Choroid plexus epithelial cell (primary cell): ENCODE measurements at regions not wholly inside any gene's neighbourhood (a gene's known extent, or its start where the extent isn't known, plus 50 kb on each side); places are given as distances from the start of the nearest gene placed in this dataset.

ENCODE experiments used
- DNase-seq: peaks from one replicate; pipeline ENCODE4 v3.0.0-alpha.2; 2010; ENCODE audit warnings: low read depth
- H3K4me3 ChIP-seq: 2 replicates; pipeline ENCODE4 v1.5.1; 2011; ENCODE audit warnings: low read depth, mild to moderate bottlenecking, control low read depth, low read length, moderate library complexity
- TF ChIP-seq, protein P1 (sequence below): conservative IDR thresholded peaks from 2 replicates; pipeline ENCODE4 v1.5.1; 2011; ENCODE audit warnings: low read depth, mild to moderate bottlenecking, control low read depth, inconsistent platforms, low read length, moderate library complexity

- TF ChIP-seq, protein P1, sequence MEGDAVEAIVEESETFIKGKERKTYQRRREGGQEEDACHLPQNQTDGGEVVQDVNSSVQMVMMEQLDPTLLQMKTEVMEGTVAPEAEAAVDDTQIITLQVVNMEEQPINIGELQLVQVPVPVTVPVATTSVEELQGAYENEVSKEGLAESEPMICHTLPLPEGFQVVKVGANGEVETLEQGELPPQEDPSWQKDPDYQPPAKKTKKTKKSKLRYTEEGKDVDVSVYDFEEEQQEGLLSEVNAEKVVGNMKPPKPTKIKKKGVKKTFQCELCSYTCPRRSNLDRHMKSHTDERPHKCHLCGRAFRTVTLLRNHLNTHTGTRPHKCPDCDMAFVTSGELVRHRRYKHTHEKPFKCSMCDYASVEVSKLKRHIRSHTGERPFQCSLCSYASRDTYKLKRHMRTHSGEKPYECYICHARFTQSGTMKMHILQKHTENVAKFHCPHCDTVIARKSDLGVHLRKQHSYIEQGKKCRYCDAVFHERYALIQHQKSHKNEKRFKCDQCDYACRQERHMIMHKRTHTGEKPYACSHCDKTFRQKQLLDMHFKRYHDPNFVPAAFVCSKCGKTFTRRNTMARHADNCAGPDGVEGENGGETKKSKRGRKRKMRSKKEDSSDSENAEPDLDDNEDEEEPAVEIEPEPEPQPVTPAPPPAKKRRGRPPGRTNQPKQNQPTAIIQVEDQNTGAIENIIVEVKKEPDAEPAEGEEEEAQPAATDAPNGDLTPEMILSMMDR: no peak
- no peak for DNase-seq
- H3K4me3 ChIP-seq: no peak overlapping the region
Observed at GRCh38 chr5:158265931-158266700, 407.2 kb upstream of the CLINT1 start.

- no peak for DNase-seq
- no peak overlapping the region for H3K4me3 ChIP-seq
- TF ChIP-seq, protein P1: no peak
Observed at GRCh38 chr5:158265346-158265745, 406.4 kb upstream of the CLINT1 start.

DNA sequence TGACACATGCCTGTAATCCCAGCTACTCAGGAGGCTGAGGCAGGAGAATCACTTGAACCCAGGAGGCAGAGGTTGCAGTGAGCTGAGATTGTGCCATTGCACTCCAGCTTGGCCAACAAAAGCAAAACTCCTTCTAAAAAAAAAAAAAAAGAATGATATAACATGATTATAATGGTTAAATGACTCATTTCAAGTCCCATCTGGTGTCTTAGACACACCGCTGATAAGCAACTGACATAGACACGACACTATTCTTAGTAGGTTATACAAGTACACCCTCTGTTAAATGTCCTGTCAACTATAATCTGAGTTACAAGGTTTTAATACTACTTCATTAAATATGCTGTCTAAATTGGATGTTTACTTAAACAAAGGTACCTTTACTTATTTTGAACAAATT is 405.3 kb upstream of the CLINT1 start:
- H3K4me3 ChIP-seq: no peak overlapping the region
- TF ChIP-seq, protein P1: no peak
- DNase-seq: no peak

DNA sequence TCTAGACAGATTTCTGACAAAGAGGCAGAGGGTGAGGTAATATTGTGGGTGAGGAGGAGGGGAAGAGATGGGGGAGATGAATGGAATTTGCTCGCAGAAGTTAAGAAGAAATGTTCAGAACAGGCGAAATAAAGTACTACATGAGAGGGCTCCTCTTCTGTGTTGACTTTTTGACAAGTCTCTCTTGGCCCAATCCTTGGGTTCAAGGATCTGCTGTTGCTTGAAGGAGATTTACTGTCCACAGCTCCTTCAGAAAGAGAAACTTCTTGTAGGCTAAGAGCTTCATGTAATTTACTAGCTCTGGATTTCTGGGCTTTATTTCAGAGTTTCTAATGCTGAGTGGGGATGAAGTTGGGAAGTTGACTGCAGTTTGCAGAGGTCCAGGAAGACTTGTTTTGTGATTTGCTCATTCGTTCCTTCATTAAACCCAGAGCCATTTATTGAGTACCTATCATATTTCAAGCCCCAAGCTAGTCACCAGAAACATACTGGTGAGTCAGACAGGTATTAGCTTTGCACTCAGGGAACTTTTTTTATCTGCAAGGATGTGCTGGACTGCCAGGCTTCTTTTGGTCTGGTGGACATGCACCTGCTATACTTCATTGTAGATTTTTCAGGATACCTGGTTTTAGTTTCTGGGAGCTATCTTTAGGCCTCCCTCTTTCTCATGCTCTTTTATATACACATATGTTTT is 402.9 kb upstream of the CLINT1 start:
- DNase-seq: no peak
- TF ChIP-seq, protein P1: no peak
- H3K4me3 ChIP-seq: no peak overlapping the region

- no peak overlapping the region for H3K4me3 ChIP-seq
- DNase-seq: no peak
- TF ChIP-seq, protein P1: no peak
Observed at GRCh38 chr5:158256096-158256495, 397.2 kb upstream of the CLINT1 start.

- no peak for DNase-seq
- no peak overlapping the region for H3K4me3 ChIP-seq
- TF ChIP-seq, protein P1: no peak
Observed at GRCh38 chr5:158255609-158256008, 396.7 kb upstream of the CLINT1 start.
